Adrenal gland (tissue), 9 donors: ENCODE measurements at regions not wholly inside any gene's neighbourhood (a gene's known extent, or its start where the extent isn't known, plus 50 kb on each side); places are given as distances from the start of the nearest gene placed in this dataset.
"Not testable (repeated sequence)": the region's sequence is repeated elsewhere in the genome, so short reads cannot be mapped to it uniquely, and the experiment has no call there.

Source experiments
- DNase-seq, 7 donors: peaks; one replicate each; pipeline ENCODE4 v3.0.0-alpha.2; 2019 to 2020
- H3K27ac ChIP-seq, 5 donors: fragments of 200-600 bp; sonication (generic) in 4 of 5; 1 replicate in 3 of 5; 2 replicates in 2 of 5; pipeline versions ENCODE4 v1.5.1 to v1.8.0; 2016 to 2020; ENCODE audit warnings: mild to moderate bottlenecking in 1 of 5
- H3K27me3 ChIP-seq: fragments of 200-600 bp; 2 replicates; pipeline ENCODE4 v1.8.0; 2021
- H3K36me3 ChIP-seq, 2 donors: fragments of 200-600 bp; replicated peaks in 1 of 2; 1 replicate in 1 of 2; 2 replicates in 1 of 2; pipeline versions ENCODE4 v1.5.1 to v1.8.0; 2018 to 2022
- H3K4me1 ChIP-seq, 2 donors: fragments of 200-600 bp; replicated peaks in 1 of 2; 1 replicate in 1 of 2; 2 replicates in 1 of 2; pipeline versions ENCODE4 v1.5.1 to v1.8.0; 2018 to 2021
- H3K4me3 ChIP-seq, 4 donors: fragments of 200-600 bp; sonication (generic) in 3 of 4; one replicate each; pipeline ENCODE4 v1.5.1; 2016 to 2018
- H3K9me3 ChIP-seq, 3 donors: fragments of 200-600 bp; sonication (generic) in 1 of 3; replicated peaks in 1 of 3; 1 replicate in 2 of 3; 2 replicates in 1 of 3; pipeline versions ENCODE4 v1.5.1 to v1.8.0; 2016 to 2021
- POLR2A ChIP-seq, 2 donors: fragments of 450-650 bp; IDR thresholded peaks; one replicate each; pipeline ENCODE4 v1.6.1; 2017; ENCODE audit warnings: antibody characterized with exemption in 2 of 2, mild to moderate bottlenecking in 2 of 2, moderate library complexity in 1 of 2
- WGBS, 4 donors: extraction: QIAGEN DNeasy Blood & Tissue Kit in 2 of 4; methylation state at CpG; one replicate each; pipeline versions ENCODE4 v1.1.5 to v1.1.7; 2013 to 2017; 5-methylcytosine and 5-hydroxymethylcytosine counted together
- intact Hi-C, 2 donors: fragments of 100-400 bp; cut with DNase I; formaldehyde crosslinking; loops; one replicate each; pipeline versions ENCODE4 v1.14.1 to v1.15.0; 2022 to 2023
- TF ChIP-seq, protein P1 (sequence below), 6 experiments: fragments of 450-650 bp in 4 of 6; fragments of 200-600 bp in 2 of 6; sonication (generic) in 1 of 6; IDR thresholded peaks; 1 replicate in 5 of 6; 2 replicates in 1 of 6; pipeline versions ENCODE4 v1.5.1 to v1.8.0; 2016 to 2021; ENCODE audit warnings: antibody characterized with exemption in 6 of 6, mild to moderate bottlenecking in 2 of 6, moderate library complexity in 1 of 6
- donor health status: healthy with polysubstance abuse.
- donor health status: Bipolar disorder and iron deficiency.
- donor health status: DM: yes; HTN: yes; CAD: no.
- donor health status: DM: no; HTN: no; CAD: no.
- donor health status: DM: no; HTN: no; CAD: no.

GRCh38 chr1:111052246-111052645, 87.6 kb downstream of the DRAM2 start:
- Histone ChIP-seq H3K4me1 (no peaks in the 10 kb centered on the region), H3K27ac (no peak overlapping the region), H3K36me3 (no peaks in the 10 kb centered on the region), H3K27me3 (no peaks in the 10 kb centered on the region), H3K9me3 (no peaks in the 10 kb centered on the region), H3K4me3 (no peak overlapping the region)
- TF ChIP-seq POLR2A (IDR thresholded peaks at IDR 0.05), result no peak
- TF ChIP-seq, protein P1, sequence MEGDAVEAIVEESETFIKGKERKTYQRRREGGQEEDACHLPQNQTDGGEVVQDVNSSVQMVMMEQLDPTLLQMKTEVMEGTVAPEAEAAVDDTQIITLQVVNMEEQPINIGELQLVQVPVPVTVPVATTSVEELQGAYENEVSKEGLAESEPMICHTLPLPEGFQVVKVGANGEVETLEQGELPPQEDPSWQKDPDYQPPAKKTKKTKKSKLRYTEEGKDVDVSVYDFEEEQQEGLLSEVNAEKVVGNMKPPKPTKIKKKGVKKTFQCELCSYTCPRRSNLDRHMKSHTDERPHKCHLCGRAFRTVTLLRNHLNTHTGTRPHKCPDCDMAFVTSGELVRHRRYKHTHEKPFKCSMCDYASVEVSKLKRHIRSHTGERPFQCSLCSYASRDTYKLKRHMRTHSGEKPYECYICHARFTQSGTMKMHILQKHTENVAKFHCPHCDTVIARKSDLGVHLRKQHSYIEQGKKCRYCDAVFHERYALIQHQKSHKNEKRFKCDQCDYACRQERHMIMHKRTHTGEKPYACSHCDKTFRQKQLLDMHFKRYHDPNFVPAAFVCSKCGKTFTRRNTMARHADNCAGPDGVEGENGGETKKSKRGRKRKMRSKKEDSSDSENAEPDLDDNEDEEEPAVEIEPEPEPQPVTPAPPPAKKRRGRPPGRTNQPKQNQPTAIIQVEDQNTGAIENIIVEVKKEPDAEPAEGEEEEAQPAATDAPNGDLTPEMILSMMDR (IDR thresholded peaks at IDR 0.05), result no peak
- intact Hi-C loops, result no loop called here
- 4 to 24% (median 10%) methylated on average over 1 of the region's 1 CpG for WGBS, 4 donors
- no peak for DNase-seq

- H3K9me3 ChIP-seq, intact Hi-C loops, DNase-seq, H3K4me3 ChIP-seq, H3K36me3 ChIP-seq, H3K27ac ChIP-seq, H3K4me1 ChIP-seq, H3K27me3 ChIP-seq: not testable (repeated sequence)
- WGBS, 4 donors, result 69 to 80% (median 74%) methylated on average over 1 of the region's 1 CpG
Measured at GRCh38 chr1:111048253-111048652, 84.5 kb upstream of the LRIF1 start.

DNA sequence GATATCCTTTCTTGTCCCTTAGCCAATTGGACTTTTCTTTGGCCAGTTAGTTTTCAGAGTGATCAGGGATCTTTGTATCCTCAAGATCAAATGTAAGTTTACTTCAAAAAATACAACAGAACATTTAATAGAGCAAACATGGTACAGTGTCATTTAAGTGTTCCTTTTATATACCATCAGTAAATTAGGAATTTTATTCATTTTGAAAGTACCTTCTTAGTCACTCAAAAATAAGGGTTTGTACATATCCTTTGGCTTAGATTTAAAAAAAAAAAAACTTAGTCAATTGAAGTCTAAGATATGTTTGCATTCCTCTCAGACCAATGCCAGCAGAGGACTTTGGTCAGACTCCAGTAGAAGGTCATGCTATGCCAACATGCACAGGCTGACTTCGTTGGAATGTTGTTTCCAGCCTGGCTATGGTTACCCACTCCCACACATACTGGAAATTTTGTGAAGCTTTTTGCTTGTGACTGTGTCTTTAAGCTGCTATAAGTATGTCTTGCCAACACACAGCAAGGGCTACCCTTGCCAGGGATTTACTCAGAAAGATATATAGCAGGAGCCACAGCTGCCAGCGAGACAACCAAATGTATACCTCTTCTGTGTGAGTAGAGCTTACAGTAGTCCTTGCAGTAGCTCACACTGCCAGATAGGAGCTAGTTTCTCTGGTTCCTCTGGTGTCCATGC, 81.5 kb upstream of the LRIF1 start:
- intact Hi-C loops, result no loop called here
- WGBS, 4 donors, result 34 to 60% (median 41%) methylated on average over 2 of the region's 2 CpGs
- no peaks in the 10 kb centered on the region for H3K9me3 ChIP-seq
- H3K27me3 ChIP-seq, result no peaks in the 10 kb centered on the region
- H3K36me3 ChIP-seq, result no peaks in the 10 kb centered on the region
- H3K27ac ChIP-seq, result no peak overlapping the region
- DNase-seq, result no peak
- H3K4me3 ChIP-seq, result no peak overlapping the region
- TF ChIP-seq, protein P1 (IDR thresholded peaks at IDR 0.05), result no peak
- no peak for TF ChIP-seq POLR2A (IDR thresholded peaks at IDR 0.05)
- no peaks in the 10 kb centered on the region for H3K4me1 ChIP-seq

DNA sequence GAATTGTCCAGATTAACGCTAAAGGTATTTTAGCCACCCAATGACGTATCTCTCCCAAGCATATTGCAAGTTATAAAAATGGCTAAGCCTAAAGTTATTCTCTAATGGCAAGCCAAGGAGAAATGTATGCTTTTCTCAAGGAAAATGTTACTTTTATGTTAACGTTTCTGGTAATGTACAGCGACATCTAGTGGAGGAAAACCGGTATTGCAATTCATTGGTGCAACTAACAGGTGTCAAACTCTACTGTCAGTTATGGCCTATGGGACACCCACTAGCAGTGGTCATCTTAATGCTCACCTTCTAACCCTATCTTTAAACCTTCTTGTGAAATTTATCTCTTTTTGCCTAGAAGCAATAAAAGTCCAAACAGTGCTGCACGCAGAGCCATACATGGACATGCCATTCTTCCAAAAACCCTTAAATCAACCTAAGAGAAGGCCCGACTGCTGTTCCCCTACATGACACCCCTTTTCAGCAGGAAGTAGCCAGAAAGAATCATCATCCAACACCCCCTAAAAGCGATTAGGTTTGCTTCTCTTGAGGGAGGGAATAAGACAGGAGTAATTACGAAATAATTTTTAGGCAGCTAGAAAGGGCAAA, 68.7 kb upstream of the LRIF1 start:
- 20 to 23% (median 23%) methylated on average over 9 of the region's 9 CpGs for WGBS, 4 donors
- Histone ChIP-seq H3K4me3 (no peak overlapping the region), H3K4me1 (no peaks in the 10 kb centered on the region), H3K27ac (no peak overlapping the region), H3K36me3 (no peaks in the 10 kb centered on the region), H3K27me3 (no peaks in the 10 kb centered on the region), H3K9me3 (no peaks in the 10 kb centered on the region)
- peak in 3 of 7 donors; percentile 22 to 32 (median 30) for DNase-seq
- TF ChIP-seq, protein P1 (IDR thresholded peaks at IDR 0.05), result peak; percentile 51 to 85 (median 64)
- no peak for TF ChIP-seq POLR2A (IDR thresholded peaks at IDR 0.05)
- intact Hi-C loops, result no loop called here

DNA sequence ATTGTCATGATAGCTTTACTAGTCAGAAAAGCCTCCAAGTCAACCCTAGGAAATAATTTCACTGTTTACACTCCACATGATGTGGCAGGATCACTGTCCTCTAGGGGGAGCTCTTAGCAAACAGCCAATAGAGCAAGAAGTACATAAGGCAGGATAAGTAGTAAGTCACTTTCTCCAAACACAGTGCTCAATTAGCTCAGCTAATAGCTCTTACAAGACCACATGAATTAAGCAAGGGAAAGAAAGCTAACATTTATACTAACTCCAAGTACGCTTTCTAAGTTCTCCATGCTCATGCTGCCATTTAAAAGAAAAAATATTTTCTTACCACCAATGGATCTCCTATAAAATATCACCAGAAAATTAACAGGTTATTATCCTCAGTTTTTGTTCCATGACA, 66.9 kb upstream of the LRIF1 start:
- intact Hi-C loops, result no loop called here
- WGBS, 4 donors, result 30 to 75% (median 55%) methylated on average over 1 of the region's 1 CpG
- H3K36me3 ChIP-seq, result no peaks in the 10 kb centered on the region

More for the DNA sequence above, 66.9 kb upstream of the LRIF1 start:
- Histone ChIP-seq H3K9me3 (no peaks in the 10 kb centered on the region), H3K4me1 (no peaks in the 10 kb centered on the region), H3K27ac (no peak overlapping the region), H3K4me3 (no peak overlapping the region), H3K27me3 (no peaks in the 10 kb centered on the region)
- TF ChIP-seq POLR2A (IDR thresholded peaks at IDR 0.05), result no peak
- TF ChIP-seq, protein P1 (IDR thresholded peaks at IDR 0.05), result peak; percentile 48 to 68 (median 52)
- peak; percentile 24 to 57 (median 42) for DNase-seq
